ENCODE measurements at regions not wholly inside any gene's neighbourhood (a gene's known extent, or its start where the extent isn't known, plus 50 kb on each side); places are given as distances from the start of the nearest gene placed in this dataset.

DNA sequence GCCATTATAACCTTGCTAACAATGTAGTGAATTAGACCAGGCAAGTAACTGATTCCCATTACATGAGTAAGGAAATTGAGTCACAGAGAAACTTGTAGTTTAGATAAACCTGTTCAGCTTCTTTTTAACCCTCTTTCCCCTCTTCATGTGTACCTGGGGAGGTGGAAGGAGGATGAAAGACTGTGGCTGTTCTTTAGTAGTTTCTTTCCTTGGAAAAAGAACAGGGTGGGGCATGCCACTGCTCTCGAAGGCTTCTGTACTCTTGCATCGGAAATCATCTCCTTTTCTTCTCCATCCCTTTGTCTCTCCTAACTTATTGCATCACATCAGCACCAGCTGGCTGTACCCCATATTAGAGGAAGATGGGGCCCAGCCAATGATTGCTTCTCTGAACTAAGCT is 171.4 kb downstream of the PPARGC1A start:
- TF ChIP-seq, protein P1, sequence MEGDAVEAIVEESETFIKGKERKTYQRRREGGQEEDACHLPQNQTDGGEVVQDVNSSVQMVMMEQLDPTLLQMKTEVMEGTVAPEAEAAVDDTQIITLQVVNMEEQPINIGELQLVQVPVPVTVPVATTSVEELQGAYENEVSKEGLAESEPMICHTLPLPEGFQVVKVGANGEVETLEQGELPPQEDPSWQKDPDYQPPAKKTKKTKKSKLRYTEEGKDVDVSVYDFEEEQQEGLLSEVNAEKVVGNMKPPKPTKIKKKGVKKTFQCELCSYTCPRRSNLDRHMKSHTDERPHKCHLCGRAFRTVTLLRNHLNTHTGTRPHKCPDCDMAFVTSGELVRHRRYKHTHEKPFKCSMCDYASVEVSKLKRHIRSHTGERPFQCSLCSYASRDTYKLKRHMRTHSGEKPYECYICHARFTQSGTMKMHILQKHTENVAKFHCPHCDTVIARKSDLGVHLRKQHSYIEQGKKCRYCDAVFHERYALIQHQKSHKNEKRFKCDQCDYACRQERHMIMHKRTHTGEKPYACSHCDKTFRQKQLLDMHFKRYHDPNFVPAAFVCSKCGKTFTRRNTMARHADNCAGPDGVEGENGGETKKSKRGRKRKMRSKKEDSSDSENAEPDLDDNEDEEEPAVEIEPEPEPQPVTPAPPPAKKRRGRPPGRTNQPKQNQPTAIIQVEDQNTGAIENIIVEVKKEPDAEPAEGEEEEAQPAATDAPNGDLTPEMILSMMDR (conservative IDR thresholded peaks at IDR 0.05; ENCODE audit: low read depth, low read length) = no peak
- TF ChIP-seq EZH2phosphoT487 (IDR thresholded peaks at IDR 0.05; ENCODE audit: borderline replicate concordance, low read length) = no peak

Data from PC-3 (cell line).